ENCODE measurements at regions not wholly inside any gene's neighbourhood (a gene's known extent, or its start where the extent isn't known, plus 50 kb on each side); places are given as distances from the start of the nearest gene placed in this dataset.

GRCh38 chr1:214165850-214166374 lies 115.0 kb upstream of the SMYD2 start:
- Mint-ChIP-seq H3K9me3 (peaks cover 0 to 2% (median 0%) of the 10 kb centered on the region in 3 donors), H3K4me1 (no peaks in the 10 kb centered on the region), H3K4me3 (no peak overlapping the region), H3K36me3 (no peaks in the 10 kb centered on the region), H3K27me3 (peaks cover 2% of the 10 kb centered on the region), H3K27ac (no peak overlapping the region)

DNA sequence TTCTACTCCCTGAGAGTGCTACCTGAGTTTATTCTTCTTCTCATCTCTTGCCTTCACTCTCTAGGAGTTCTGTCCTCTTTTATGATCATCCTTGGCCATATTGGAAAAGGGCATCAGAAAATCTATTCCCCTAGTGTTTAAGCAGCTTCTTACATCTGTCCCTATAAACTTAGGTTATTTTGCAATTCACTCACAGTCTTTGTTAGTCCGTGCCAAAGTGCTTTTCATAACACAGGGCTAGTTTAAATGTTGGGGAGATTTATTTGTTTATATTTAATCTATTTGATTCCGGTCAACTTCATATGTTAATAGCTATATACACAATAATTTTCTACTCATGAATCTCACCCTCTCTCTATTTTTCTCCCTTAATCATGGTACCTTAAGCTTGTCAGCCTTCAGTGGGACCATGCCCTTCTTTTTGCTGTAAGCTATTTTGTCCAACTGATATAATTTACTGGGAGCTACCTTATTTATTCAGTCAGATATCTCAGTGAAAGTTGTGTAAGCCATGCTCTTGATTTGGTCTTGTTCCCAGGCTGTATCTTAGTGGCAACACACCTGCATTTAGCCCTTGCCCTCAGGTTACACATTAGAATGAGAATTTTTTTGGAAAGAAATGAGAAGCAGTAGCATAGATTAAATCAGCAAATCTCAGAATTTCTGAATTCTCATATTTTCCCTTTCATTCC lies 106.3 kb upstream of the SMYD2 start:
- Mint-ChIP-seq H3K4me1 (peaks cover 0 to 1% (median 0%) of the 10 kb centered on the region in 3 donors), H3K27me3 (peaks cover 6% of the 10 kb centered on the region), H3K4me3 (no peak overlapping the region), H3K9me3 (peaks cover 0 to 1% (median 0%) of the 10 kb centered on the region in 3 donors), H3K36me3 (no peaks in the 10 kb centered on the region), H3K27ac (no peak overlapping the region)

DNA sequence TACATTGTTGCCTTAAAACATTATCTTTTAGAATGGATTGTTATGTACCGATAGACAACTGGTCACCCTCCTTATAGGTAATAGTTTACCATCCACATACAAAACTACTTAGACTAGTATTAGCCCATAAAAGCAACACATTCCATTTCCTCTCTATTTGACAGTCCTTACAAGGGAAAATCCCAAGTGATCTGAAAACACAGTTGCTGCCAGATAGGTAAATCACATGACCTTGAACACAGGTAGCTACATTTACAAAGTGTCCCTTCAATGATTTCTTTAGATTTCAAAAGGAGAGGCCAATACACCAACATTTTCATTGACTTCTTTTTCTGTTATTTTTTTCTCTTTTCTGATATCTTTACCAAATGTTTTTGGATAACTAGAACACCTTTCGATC lies 102.9 kb upstream of the SMYD2 start:
- Mint-ChIP-seq H3K9me3 (peaks cover 0 to 11% (median 8%) of the 10 kb centered on the region in 3 donors), H3K36me3 (no peaks in the 10 kb centered on the region), H3K4me3 (no peak overlapping the region), H3K4me1 (peaks cover 0 to 1% (median 0%) of the 10 kb centered on the region in 3 donors), H3K27me3 (peaks cover 6% of the 10 kb centered on the region), H3K27ac (no peak overlapping the region)

GRCh38 chr1:214184992-214185391 lies 96.0 kb upstream of the SMYD2 start:
- H3K27me3 Mint-ChIP-seq: peaks cover 32% of the 10 kb centered on the region
- H3K27ac Mint-ChIP-seq: no peak overlapping the region
- H3K4me1 Mint-ChIP-seq: peaks cover 0 to 3% (median 3%) of the 10 kb centered on the region in 3 donors
- H3K4me3 Mint-ChIP-seq: no peak overlapping the region
- no peaks in the 10 kb centered on the region for H3K36me3 Mint-ChIP-seq
- H3K9me3 Mint-ChIP-seq: peaks cover 0 to 13% (median 9%) of the 10 kb centered on the region in 3 donors

DNA sequence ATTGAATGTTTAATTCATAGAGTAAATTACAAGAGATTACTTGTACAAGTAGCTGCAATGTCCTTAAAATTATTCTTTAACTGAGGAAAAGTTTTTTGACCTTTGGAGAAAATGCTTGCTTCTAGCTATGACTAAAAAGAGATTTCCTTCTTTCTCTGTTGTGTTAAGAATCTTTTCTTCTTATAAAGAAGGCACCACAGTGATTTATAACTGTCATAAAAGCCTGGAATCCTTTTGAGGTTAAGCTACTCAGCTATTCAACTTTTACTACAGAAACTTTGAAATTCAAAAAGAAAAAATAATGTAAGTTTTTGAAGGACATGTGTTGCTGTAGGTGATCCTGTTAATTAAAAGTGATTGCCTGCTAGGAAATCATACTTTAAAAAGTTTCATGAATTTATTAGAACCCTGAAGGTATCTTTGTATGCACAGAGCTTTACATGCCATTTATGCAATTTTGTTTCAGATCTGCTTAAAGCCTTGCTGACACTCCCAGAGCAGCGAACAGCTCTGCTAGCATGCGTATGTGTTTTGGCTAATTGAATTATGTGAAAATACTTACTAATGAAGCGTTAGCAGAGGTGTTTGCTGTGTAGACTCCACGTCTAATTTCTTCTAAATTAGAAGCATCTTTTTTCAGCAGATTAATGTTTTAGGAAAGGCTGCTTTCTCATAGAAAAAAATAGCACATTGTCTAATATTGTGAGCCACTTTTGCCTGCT lies 94.7 kb upstream of the SMYD2 start:
- H3K36me3 Mint-ChIP-seq: no peaks in the 10 kb centered on the region
- peaks cover 34% of the 10 kb centered on the region for H3K27me3 Mint-ChIP-seq

GRCh38 chr1:214187121-214187900 lies 93.6 kb upstream of the SMYD2 start:
- peaks cover 0 to 3% (median 3%) of the 10 kb centered on the region in 3 donors for H3K4me1 Mint-ChIP-seq
- peaks cover 34% of the 10 kb centered on the region for H3K27me3 Mint-ChIP-seq
- no peaks in the 10 kb centered on the region for H3K36me3 Mint-ChIP-seq
- H3K27ac Mint-ChIP-seq: no peak overlapping the region
- H3K4me3 Mint-ChIP-seq: peak overlapping the region in 1 of 4 donors; percentile 27
- peaks cover 0 to 7% (median 7%) of the 10 kb centered on the region in 3 donors for H3K9me3 Mint-ChIP-seq

More for the DNA sequence above, 94.7 kb upstream of the SMYD2 start:
- Mint-ChIP-seq H3K4me3 (no peak overlapping the region), H3K9me3 (peaks cover 0 to 13% (median 9%) of the 10 kb centered on the region in 3 donors), H3K27ac (no peak overlapping the region), H3K4me1 (peaks cover 0 to 3% (median 3%) of the 10 kb centered on the region in 3 donors)

- Mint-ChIP-seq H3K36me3 (no peaks in the 10 kb centered on the region), H3K9me3 (peaks cover 0 to 5% (median 4%) of the 10 kb centered on the region in 3 donors), H3K27ac (no peak overlapping the region), H3K4me1 (peaks cover 0 to 3% (median 3%) of the 10 kb centered on the region in 3 donors), H3K27me3 (peaks cover 34% of the 10 kb centered on the region), H3K4me3 (no peak overlapping the region)
Observed at GRCh38 chr1:214187933-214188332, 93.0 kb upstream of the SMYD2 start.

GRCh38 chr1:214188835-214189234 lies 92.1 kb upstream of the SMYD2 start:
- H3K4me3 Mint-ChIP-seq: no peak overlapping the region
- H3K27ac Mint-ChIP-seq: no peak overlapping the region
- peaks cover 0 to 3% (median 1%) of the 10 kb centered on the region in 3 donors for H3K4me1 Mint-ChIP-seq
- no peaks in the 10 kb centered on the region for H3K9me3 Mint-ChIP-seq
- peaks cover 34% of the 10 kb centered on the region for H3K27me3 Mint-ChIP-seq
- no peaks in the 10 kb centered on the region for H3K36me3 Mint-ChIP-seq

DNA sequence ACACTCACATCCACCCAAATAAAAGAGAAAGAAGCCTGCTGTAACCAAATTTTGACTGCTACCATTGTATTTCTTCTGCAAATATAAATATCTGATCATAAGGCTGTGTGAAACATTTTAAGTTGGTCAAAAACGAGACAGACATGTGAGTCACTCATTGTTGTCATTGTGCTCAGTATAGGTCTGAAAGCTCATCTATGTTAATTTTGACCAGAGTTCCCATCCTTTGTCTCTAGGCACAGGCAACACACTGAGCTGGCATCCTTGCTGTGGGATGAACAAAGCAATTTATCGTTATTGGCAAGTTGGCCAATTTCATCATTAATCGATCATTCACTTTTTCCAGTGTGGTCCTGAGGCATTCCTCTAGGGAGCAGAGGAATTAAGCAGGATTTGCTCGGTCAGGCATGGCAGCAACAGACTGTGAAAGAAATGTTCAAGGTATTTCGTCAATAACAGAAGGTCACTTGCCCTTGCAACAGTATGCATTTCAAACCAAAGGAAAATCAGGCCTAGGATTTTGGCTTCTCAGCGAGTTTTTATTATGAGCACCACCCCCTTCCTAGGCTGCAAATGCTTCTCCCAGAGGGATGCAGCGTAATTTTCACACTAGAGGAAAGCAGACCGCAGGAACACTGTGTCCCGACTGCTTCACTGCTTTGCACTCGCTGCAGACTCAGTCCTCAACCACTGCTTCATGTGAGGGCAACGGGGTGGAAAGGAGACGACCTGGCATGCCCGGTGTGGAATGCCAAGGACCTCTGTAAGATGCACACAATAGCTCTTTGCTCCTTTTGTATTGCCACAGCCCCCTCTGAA lies 87.9 kb upstream of the SMYD2 start:
- no peaks in the 10 kb centered on the region for H3K36me3 Mint-ChIP-seq
- no peak overlapping the region for H3K27ac Mint-ChIP-seq
- peaks cover 0 to 1% (median 0%) of the 10 kb centered on the region in 3 donors for H3K4me1 Mint-ChIP-seq
- H3K9me3 Mint-ChIP-seq: no peaks in the 10 kb centered on the region
- H3K27me3 Mint-ChIP-seq: peaks cover 14% of the 10 kb centered on the region
- H3K4me3 Mint-ChIP-seq: no peak overlapping the region

GRCh38 chr1:214193691-214194090 lies 87.3 kb upstream of the SMYD2 start:
- no peak overlapping the region for H3K27ac Mint-ChIP-seq
- no peaks in the 10 kb centered on the region for H3K36me3 Mint-ChIP-seq
- no peaks in the 10 kb centered on the region for H3K9me3 Mint-ChIP-seq
- H3K4me1 Mint-ChIP-seq: peaks cover 0 to 1% (median 0%) of the 10 kb centered on the region in 3 donors
- H3K4me3 Mint-ChIP-seq: no peak overlapping the region
- H3K27me3 Mint-ChIP-seq: peaks cover 9% of the 10 kb centered on the region

DNA sequence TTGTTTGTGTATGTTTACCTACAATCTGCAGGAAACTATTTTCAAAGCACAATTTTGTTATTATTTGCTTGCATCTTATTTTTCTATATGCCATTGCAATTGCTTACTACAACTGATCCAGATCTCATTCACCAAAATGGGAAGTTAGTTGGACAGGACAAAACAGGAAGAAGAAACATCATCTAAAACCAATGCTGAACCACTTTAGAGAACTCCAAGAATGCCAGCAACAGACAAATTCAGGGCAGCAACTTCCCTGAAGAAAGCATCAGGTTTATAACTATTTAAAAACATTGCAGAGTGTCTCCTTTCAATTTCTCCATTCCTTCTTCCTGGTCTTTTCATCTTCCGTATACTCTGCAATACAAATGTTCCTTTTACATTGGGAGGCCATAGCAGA lies 82.4 kb upstream of the SMYD2 start:
- Mint-ChIP-seq H3K9me3 (no peaks in the 10 kb centered on the region), H3K4me3 (peak overlapping the region in 1 of 4 donors; percentile 14), H3K27me3 (no peaks in the 10 kb centered on the region), H3K36me3 (no peaks in the 10 kb centered on the region), H3K27ac (no peak overlapping the region), H3K4me1 (peaks cover 0 to 1% (median 0%) of the 10 kb centered on the region in 3 donors)

DNA sequence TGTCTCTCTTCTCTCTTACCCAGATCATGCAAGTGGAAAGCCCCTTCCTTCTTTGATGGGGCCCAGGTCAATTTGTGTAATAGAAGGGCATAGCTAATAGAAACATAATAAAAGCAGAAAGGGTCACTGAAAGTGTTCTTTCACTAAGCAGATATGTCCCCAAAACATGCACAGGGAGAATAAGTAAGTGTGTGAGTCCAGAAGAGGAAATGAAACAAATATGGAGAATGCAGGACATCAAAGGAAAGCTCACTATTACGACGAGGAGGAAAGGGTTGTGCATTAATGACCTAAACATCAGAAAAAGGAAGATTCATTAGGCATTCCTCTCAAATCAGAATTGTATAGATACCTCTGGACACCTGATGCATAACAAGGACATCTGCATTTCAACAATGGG lies 81.4 kb upstream of the SMYD2 start:
- no peaks in the 10 kb centered on the region for H3K27me3 Mint-ChIP-seq
- no peaks in the 10 kb centered on the region for H3K9me3 Mint-ChIP-seq
- H3K36me3 Mint-ChIP-seq: no peaks in the 10 kb centered on the region
- peaks cover 0 to 1% (median 0%) of the 10 kb centered on the region in 3 donors for H3K4me1 Mint-ChIP-seq
- H3K27ac Mint-ChIP-seq: no peak overlapping the region
- H3K4me3 Mint-ChIP-seq: no peak overlapping the region

DNA sequence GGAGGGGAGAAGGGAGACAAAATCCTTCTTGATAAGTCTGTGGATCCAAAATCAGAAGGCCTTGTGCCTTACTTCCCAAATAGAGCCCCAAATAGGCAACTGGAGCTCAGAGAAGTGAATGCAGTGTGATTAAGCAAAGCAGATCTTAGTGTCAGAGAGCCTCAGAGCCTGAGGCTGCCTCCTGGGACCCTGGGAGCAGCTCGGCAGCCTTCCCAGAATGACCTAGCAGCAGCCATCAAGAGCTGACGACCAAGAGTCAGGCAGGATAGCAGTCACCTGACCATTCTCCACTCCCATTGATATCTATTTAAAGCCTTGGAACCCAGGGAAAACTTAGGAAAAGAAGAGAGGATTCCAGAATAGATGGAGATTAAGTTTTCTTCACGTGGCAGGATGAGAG lies 78.0 kb upstream of the SMYD2 start:
- Mint-ChIP-seq H3K27ac (no peak overlapping the region), H3K36me3 (no peaks in the 10 kb centered on the region), H3K9me3 (no peaks in the 10 kb centered on the region), H3K27me3 (no peaks in the 10 kb centered on the region), H3K4me1 (peaks cover 0 to 1% (median 0%) of the 10 kb centered on the region in 3 donors), H3K4me3 (no peak overlapping the region)

- no peaks in the 10 kb centered on the region for H3K27me3 Mint-ChIP-seq
- no peaks in the 10 kb centered on the region for H3K9me3 Mint-ChIP-seq
- H3K27ac Mint-ChIP-seq: no peak overlapping the region
- no peak overlapping the region for H3K4me3 Mint-ChIP-seq
- H3K36me3 Mint-ChIP-seq: no peaks in the 10 kb centered on the region
- no peaks in the 10 kb centered on the region for H3K4me1 Mint-ChIP-seq
Observed at GRCh38 chr1:214205053-214205452, 75.9 kb upstream of the SMYD2 start.

Data from IgD-negative memory B cell (primary cell).